Sciatic nerve (tissue), 2 donors: ENCODE measurements at regions not wholly inside any gene's neighbourhood (a gene's known extent, or its start where the extent isn't known, plus 50 kb on each side); places are given as distances from the start of the nearest gene placed in this dataset.
"Not testable (repeated sequence)": the region's sequence is repeated elsewhere in the genome, so short reads cannot be mapped to it uniquely, and the experiment has no call there.

Experiments
- ATAC-seq: fragments of 200-7000 bp; cut with Tn5 transposase; one replicate; pipeline ENCODE4 v1.9.1; 2020; ENCODE audit warnings: mild to moderate bottlenecking, moderate library complexity
- DNase-seq: peaks from one replicate; pipeline ENCODE4 v3.0.0-alpha.2; 2020; ENCODE audit warnings: low spot score
- intact Hi-C: fragments of 100-400 bp; cut with DNase I; formaldehyde crosslinking; loops from one replicate; pipeline ENCODE4 v1.14.2; 2022
- donor health status: DM: no; HTN: no; CAD: no.
- donor health status: DM: no; HTN: no; CAD: no.

- intact Hi-C loops, result no loop called here
These were observed 50.4 kb upstream of the FMOD start for GRCh38 chr1:203401199-203401877.

GRCh38 chr1:203402152-203402551, 51.2 kb upstream of the FMOD start:
- intact Hi-C loops, result no loop called here
- ATAC-seq, result no peak

More at GRCh38 chr1:203401199-203401877, 50.4 kb upstream of the FMOD start:
- ATAC-seq (no peak), DNase-seq (no peak)

GRCh38 chr1:203402629-203403337, 51.9 kb upstream of the FMOD start:
- ATAC-seq (peak; percentile 86), DNase-seq (no peak)
- intact Hi-C loops, result no loop called here

More at GRCh38 chr1:203402152-203402551, 51.2 kb upstream of the FMOD start:
- DNase-seq, result no peak

GRCh38 chr1:203403586-203403985, 52.7 kb upstream of the FMOD start:
- no peak for DNase-seq
- intact Hi-C loops, result no loop called here
- no peak for ATAC-seq

- DNase-seq (no peak), ATAC-seq (no peak)
- intact Hi-C loops, result no loop called here
These were observed 53.6 kb upstream of the FMOD start for GRCh38 chr1:203404546-203404945.

- intact Hi-C loops, result no loop called here
- ATAC-seq, result peak; percentile 8
- no peak for DNase-seq
These were observed 54.9 kb upstream of the FMOD start for GRCh38 chr1:203405703-203406438.

GRCh38 chr1:203406446-203407045, 55.6 kb upstream of the FMOD start:
- intact Hi-C loops, result no loop called here
- ATAC-seq (peak; percentile 75), DNase-seq (peak; percentile 83)

GRCh38 chr1:203407296-203407695, 56.4 kb upstream of the FMOD start:
- no peak for ATAC-seq
- DNase-seq, result no peak
- intact Hi-C loops, result no loop called here

GRCh38 chr1:203408486-203409481, 57.9 kb upstream of the FMOD start:
- ATAC-seq, result peak; percentile 91
- DNase-seq, result peak; percentile 93
- intact Hi-C loops, result no loop called here

- intact Hi-C loops, result no loop called here
- ATAC-seq (peak; percentile 35), DNase-seq (no peak)
These were observed 59.4 kb upstream of the FMOD start for GRCh38 chr1:203410182-203410900.

- DNase-seq, ATAC-seq, intact Hi-C loops: not testable (repeated sequence)
These were observed 60.5 kb upstream of the FMOD start for GRCh38 chr1:203411431-203411830.

- intact Hi-C loops, result no loop called here
- ATAC-seq (no peak), DNase-seq (no peak)
These were observed 56.0 kb upstream of the PRELP start for GRCh38 chr1:203419558-203419957.

- intact Hi-C loops, result loop anchor here (10.0 kb wide), 1 partner anchor 375 kb away; no protein-coding TSS in a partner anchor
- ATAC-seq (no peak), DNase-seq (no peak)
These were observed 55.3 kb upstream of the PRELP start for GRCh38 chr1:203420263-203420662.

- intact Hi-C loops, result loop anchor here (10.0 kb wide), 1 partner anchor 376 kb away; no protein-coding TSS in a partner anchor
- ATAC-seq (no peak), DNase-seq (no peak)
These were observed 54.4 kb upstream of the PRELP start for GRCh38 chr1:203421246-203421645.

GRCh38 chr1:203422116-203422515, 53.5 kb upstream of the PRELP start:
- DNase-seq (no peak), ATAC-seq (no peak)
- intact Hi-C loops, result loop anchor here (10.0 kb wide), 1 partner anchor 377 kb away; no protein-coding TSS in a partner anchor

GRCh38 chr1:203422656-203423055, 53.0 kb upstream of the PRELP start:
- ATAC-seq (no peak), DNase-seq (no peak)
- intact Hi-C loops, result loop anchor here (10.0 kb wide), 1 partner anchor 378 kb away; no protein-coding TSS in a partner anchor

GRCh38 chr1:203424285-203424684, 51.3 kb upstream of the PRELP start:
- no peak for DNase-seq
- ATAC-seq, result no peak
- intact Hi-C loops, result loop anchor here (10.0 kb wide), 1 partner anchor 379 kb away; no protein-coding TSS in a partner anchor
